Rectal smooth muscle tissue (tissue), 1 donor: ENCODE measurements at regions not wholly inside any gene's neighbourhood (a gene's known extent, or its start where the extent isn't known, plus 50 kb on each side); places are given as distances from the start of the nearest gene placed in this dataset.

Experiments
- H3K27ac ChIP-seq: one replicate; pipeline ENCODE4 v1.7.0; 2013; ENCODE audit warnings: low read depth, low read length, inconsistent platforms
- H3K27me3 ChIP-seq: one replicate; pipeline ENCODE4 v1.7.0; 2013; ENCODE audit warnings: low read length; ENCODE audit not compliant: control insufficient read depth, insufficient read depth
- H3K36me3 ChIP-seq: one replicate; pipeline ENCODE4 v1.7.0; 2013; ENCODE audit warnings: low read length; ENCODE audit not compliant: control insufficient read depth, insufficient read depth
- H3K4me1 ChIP-seq: one replicate; pipeline ENCODE4 v1.7.0; 2013; ENCODE audit warnings: low read length; ENCODE audit not compliant: control insufficient read depth, insufficient read depth
- H3K4me3 ChIP-seq: one replicate; pipeline ENCODE4 v1.7.0; 2013; ENCODE audit warnings: low read length
- H3K9ac ChIP-seq: one replicate; pipeline ENCODE4 v1.7.0; 2013; ENCODE audit warnings: low read length

DNA sequence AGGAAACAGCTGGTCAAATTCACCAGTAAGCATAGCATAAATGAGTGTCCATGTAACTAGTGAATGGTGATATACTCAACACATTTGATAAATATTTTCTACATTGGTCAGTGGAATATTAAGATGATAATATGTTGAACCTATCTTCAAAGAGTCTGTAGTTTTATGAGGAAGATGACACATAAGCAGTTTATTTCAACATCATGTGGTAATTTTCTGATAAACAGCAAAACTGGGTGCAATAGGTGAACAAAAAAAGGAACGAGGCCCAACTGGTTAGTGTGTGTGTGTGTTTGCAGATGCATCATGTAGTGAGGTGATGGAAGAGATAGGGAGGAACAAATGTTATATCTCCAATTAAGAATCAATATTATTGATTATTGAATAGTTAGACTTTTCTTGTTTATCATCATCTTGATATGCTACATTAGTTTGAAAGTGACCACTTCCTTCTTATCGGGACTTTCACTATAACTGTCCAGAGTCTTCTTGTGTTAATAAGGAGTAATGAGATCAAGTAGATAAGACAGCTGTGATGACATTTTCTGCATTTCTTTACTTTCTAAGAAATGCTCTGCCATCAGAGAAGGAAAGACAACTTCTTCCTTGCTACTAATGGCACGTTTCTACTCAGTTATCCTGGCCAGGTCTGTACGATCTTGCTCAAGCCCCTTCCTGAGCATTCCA, 270.7 kb downstream of the ETS1 start:
- Histone ChIP-seq H3K27me3 (no peaks in the 10 kb centered on the region), H3K9ac (no peak overlapping the region), H3K36me3 (no peaks in the 10 kb centered on the region), H3K4me3 (no peak overlapping the region), H3K27ac (no peak overlapping the region), H3K4me1 (no peaks in the 10 kb centered on the region)

DNA sequence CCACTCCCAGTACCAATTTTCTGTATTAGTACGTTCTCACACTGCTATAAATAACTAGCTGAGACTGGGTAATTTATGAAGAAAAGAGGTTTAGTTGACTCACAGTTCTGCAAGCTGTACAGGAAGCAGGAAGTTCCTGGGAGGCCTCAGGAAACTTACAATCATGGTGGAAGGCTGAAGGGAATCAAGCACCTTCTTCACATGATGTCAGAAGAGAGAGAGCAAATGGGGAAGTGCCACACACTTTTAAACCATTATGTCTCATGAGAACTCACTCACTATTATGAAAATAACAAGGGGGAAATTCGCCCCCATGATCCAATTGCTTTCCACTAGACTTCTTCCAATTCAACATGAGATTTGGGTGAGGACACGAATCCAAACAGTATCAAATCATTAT, 271.4 kb downstream of the ETS1 start:
- no peak overlapping the region for H3K9ac ChIP-seq
- no peak overlapping the region for H3K4me3 ChIP-seq
- no peaks in the 10 kb centered on the region for H3K36me3 ChIP-seq
- no peaks in the 10 kb centered on the region for H3K4me1 ChIP-seq
- no peak overlapping the region for H3K27ac ChIP-seq
- no peaks in the 10 kb centered on the region for H3K27me3 ChIP-seq

DNA sequence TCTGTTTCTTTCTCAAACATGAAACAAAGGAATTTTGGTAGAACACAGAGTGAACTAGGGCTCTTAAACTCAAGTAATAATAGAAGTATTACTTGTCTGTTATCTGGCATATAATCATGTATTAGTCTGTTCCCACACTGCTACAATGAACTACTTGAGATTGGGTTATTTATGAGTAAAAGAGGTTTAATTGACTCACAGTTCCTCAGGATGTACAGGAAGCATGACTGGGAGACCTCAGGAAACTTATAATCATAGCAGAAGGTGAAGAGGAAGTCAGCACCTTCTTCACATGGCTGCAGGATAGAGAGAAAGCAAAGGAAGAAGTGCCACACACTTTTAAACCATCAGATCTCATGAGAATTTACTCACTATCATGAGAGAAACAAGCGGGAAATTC, 273.4 kb downstream of the ETS1 start:
- Histone ChIP-seq H3K36me3 (no peaks in the 10 kb centered on the region), H3K9ac (no peak overlapping the region), H3K27ac (no peak overlapping the region), H3K4me1 (no peaks in the 10 kb centered on the region), H3K4me3 (no peak overlapping the region), H3K27me3 (no peaks in the 10 kb centered on the region)

DNA sequence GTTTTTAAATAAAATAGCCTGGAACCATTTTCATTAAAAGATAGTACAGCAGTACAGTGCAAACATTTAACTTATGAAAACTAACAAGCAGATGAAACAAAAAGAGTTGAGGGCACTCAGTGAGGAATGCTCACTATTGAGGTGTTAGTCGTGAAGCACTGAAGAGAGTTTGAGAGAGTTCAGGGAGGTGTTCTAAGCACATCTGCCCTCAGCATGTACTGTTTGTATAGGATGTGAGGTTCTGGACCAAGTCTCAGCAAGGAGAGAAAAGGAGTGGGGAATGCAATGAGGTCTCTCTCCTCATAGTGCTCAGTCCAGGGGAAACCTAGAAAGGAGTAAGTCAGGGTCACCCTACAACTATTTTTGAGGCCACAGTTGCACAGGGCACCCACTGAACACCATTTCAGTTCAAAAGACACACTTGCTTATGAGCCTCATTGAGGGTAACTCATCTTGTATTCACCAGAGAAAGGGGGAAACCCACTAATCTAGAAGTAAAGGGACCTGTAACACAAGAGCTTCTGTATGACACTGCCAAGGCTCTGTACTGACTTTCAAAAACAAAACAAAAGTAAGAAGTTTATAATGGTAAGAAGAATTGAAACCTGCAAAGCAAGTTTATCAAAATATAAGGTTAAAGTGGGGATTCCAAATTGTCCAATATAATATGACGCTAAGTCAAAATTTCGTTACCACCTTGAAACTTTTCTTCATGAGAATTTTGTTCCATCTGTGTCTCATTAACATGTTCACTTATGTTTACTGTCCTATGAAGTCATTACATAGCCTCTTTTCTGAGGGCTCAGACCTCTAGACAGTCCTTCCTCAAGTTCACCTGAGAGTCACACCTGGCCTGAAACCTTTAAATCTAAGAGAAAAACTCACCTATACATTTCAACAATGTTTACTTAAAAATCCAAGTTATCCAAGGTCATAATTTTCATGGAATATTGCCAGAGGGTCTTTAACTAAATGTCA, 275.3 kb downstream of the ETS1 start:
- Histone ChIP-seq H3K4me1 (no peaks in the 10 kb centered on the region), H3K27me3 (no peaks in the 10 kb centered on the region), H3K4me3 (no peak overlapping the region), H3K36me3 (no peaks in the 10 kb centered on the region), H3K9ac (no peak overlapping the region), H3K27ac (no peak overlapping the region)

DNA sequence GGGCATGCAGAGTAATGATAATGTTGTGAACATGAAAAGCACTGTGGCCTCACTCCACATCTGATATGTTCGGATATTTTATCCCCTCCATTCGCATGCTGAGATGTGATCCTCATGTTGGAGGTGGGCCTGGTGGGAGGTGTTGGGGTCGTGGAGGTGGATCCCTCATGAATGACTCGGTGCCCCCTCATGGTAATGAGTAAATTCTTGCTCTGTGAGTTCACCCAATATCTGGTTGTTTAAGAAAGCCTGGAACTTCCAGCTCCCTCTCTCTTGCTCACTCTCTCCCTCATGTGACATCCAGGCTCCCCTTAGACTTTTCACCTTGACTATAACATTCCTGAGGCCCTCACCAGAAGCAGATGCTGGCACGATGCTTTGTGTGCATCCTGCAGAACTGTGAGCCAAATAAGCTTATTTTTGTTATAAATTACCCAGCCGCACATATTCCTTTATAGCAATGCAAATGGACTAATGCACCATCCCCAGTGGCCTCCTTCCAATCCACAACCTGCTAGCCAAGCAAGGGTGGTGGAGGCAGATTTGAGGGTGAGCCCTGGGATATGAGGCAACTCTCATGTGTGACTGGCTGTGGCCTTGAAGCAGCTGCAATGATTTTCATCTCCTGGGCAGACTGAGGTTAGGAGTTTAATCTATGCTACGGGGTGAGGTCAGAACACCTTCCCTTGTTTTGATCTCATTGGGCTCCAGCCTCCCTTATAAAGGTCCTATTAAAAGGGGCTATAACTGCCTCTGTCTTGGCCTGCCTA, 276.5 kb downstream of the ETS1 start:
- no peak overlapping the region for H3K27ac ChIP-seq
- H3K36me3 ChIP-seq, result no peaks in the 10 kb centered on the region

DNA sequence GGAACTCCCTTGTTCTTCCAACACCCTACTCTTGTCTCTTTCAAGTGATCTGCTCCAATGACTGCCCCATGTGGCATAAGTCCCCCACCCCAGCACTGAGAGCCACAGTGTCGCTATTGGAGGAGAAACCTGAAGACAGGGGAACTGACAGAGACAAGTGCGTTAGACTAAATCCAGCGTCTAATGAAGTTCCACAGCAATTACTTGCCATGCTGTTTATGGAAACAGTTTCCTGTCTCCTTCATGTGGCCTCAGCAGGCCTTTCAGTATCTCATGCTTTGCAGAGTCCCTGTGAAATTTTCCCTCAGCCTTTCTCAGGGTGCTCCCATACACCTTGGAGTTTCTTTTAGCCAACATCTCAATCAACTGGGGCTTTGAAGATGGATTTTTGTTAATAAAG, 277.4 kb downstream of the ETS1 start:
- H3K4me3 ChIP-seq, result no peak overlapping the region
- H3K4me1 ChIP-seq, result no peaks in the 10 kb centered on the region
- H3K27me3 ChIP-seq, result no peaks in the 10 kb centered on the region
- no peak overlapping the region for H3K27ac ChIP-seq
- H3K9ac ChIP-seq, result no peak overlapping the region
- H3K36me3 ChIP-seq, result no peaks in the 10 kb centered on the region

More for the DNA sequence above, 276.5 kb downstream of the ETS1 start:
- H3K27me3 ChIP-seq, result no peaks in the 10 kb centered on the region
- no peaks in the 10 kb centered on the region for H3K4me1 ChIP-seq
- no peak overlapping the region for H3K9ac ChIP-seq
- no peak overlapping the region for H3K4me3 ChIP-seq

DNA sequence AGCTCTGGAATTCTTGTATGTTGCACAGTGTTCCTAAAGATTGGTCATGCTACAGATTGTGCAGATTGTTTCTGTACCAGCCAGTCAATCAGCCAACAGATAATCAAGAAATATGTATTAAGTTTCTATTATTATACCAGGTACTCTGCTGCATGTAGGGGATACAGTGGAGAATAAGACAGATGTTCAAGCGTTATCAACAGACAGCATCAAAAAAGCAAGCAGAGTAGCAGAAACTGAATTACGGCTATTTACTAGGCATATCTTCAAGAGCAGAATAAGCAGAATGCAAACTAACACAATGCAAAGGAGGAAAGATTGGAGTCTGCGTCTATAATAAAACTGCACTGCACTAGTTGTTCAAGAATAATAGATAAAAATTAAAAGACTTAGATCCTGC, 278.6 kb downstream of the ETS1 start:
- H3K36me3 ChIP-seq, result no peaks in the 10 kb centered on the region

DNA sequence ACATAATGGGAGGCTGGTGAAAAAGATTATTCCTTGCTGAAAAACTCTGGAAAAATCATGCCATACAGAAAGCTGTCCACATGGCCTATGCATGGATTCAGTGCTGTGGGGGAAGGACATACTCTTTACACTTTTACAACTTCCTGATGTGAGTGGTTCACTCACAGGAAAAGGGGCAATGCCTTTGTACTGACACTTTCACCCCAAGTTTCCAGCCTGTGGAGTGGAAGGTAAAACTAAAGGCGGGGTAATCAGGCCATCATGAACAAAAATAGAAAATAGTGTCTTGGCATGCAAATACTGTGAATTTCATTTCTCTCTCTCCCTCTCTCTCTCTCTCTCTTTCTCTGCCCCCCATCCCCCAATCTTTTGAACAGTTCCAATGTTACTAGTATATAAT, 281.8 kb downstream of the ETS1 start:
- Histone ChIP-seq H3K9ac (no peak overlapping the region), H3K4me1 (no peaks in the 10 kb centered on the region), H3K27ac (no peak overlapping the region), H3K27me3 (no peaks in the 10 kb centered on the region), H3K36me3 (no peaks in the 10 kb centered on the region), H3K4me3 (no peak overlapping the region)

More for the DNA sequence above, 278.6 kb downstream of the ETS1 start:
- H3K27me3 ChIP-seq, result no peaks in the 10 kb centered on the region
- no peaks in the 10 kb centered on the region for H3K4me1 ChIP-seq
- H3K9ac ChIP-seq, result no peak overlapping the region
- no peak overlapping the region for H3K4me3 ChIP-seq
- no peak overlapping the region for H3K27ac ChIP-seq

DNA sequence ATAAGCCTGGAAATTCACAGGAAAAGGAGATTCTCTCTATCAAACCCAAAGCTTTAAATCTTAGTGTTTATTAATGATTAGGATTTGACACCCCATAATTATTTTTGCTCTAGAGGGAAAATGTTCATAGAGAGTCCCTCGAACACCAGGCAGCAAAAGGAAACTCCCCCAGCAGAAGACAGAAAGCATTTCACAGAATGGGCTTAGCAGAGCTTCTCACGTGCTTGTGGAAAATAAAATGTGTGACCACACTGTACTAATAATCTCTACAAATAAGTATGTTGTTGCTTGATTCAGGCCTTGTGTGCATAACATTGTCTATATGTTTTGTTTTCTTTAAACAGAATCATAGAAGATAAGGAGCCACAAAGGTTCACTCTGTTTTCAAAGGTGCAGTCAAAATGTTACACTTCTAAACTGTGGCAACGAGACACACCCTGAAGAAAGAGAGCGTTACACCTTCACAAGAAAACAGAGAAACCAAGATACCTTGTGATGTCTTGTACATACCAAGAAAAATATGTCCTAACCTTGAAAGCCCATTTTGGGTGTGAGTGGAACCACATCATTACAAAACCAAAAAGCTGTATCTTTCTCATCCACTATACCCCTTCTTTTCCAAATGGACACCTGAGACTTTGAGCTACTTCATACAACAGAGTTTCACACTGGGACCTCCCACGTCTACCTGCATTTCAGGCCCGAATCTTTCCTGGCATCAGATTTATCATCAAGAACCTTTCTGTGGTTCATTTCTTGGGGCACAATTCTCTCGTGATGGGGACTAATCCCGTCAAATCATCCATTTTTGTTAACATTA, 282.5 kb downstream of the ETS1 start:
- H3K4me3 ChIP-seq, result no peak overlapping the region
- H3K27ac ChIP-seq, result no peak overlapping the region
- no peaks in the 10 kb centered on the region for H3K36me3 ChIP-seq
- H3K9ac ChIP-seq, result no peak overlapping the region
- no peaks in the 10 kb centered on the region for H3K27me3 ChIP-seq
- no peaks in the 10 kb centered on the region for H3K4me1 ChIP-seq

DNA sequence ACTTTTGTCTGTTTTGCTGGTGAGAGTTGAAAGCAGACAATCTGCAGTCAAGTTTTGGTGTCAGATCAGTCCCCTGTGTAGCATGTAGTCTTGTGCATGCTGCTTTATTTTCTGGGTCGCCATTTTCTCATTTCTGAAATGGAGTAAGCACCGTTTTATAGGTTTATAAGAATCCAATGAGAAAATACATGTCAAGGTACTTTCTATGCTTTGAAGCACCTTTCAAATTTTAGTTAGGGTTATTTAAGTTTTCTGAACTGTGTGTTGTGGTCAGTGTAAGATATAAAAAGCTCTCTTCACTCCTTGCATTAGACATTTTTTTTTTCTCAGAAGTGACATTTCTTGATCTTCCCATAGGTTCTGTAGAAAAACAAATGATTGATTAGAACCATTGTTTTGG, 283.2 kb downstream of the ETS1 start:
- H3K9ac ChIP-seq, result no peak overlapping the region
- H3K36me3 ChIP-seq, result no peaks in the 10 kb centered on the region
- no peaks in the 10 kb centered on the region for H3K27me3 ChIP-seq
- H3K4me3 ChIP-seq, result no peak overlapping the region
- H3K27ac ChIP-seq, result no peak overlapping the region
- H3K4me1 ChIP-seq, result no peaks in the 10 kb centered on the region

DNA sequence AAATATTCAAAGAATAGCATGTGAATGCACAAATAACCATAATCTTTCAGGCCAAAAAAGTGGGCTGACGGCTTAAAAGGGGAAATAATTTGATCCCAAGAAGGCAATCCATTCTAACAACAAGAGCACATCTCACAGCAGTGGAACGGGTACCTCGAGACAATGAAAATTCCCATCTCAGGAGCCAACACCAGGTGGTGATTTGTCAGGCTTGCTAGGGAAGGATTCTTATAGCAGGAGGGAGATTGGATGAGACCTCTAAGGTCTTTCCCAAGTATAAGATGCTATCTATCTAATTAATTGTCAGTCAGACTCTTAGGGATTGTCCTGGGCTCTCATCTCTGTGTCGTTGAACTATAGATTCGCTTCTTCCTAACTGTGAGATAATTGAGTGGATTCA, 284.0 kb downstream of the ETS1 start:
- Histone ChIP-seq H3K27ac (no peak overlapping the region), H3K4me3 (no peak overlapping the region), H3K4me1 (no peaks in the 10 kb centered on the region), H3K27me3 (no peaks in the 10 kb centered on the region), H3K9ac (no peak overlapping the region), H3K36me3 (no peaks in the 10 kb centered on the region)
